Peyer's patch (tissue), 4 donors: ENCODE measurements at regions not wholly inside any gene's neighbourhood (a gene's known extent, or its start where the extent isn't known, plus 50 kb on each side); places are given as distances from the start of the nearest gene placed in this dataset.

Experiments
- CTCF ChIP-seq, 6 experiments: fragments of 450-650 bp in 4 of 6; fragments of 200-600 bp in 2 of 6; sonication (generic) in 1 of 6; IDR thresholded peaks; one replicate each; pipeline ENCODE4 v1.5.1; 2017 to 2019; ENCODE audit warnings: antibody characterized with exemption in 6 of 6, mild to moderate bottlenecking in 3 of 6, moderate library complexity in 1 of 6
- POLR2A ChIP-seq, 2 donors: fragments of 450-650 bp; IDR thresholded peaks; one replicate each; pipeline ENCODE4 v1.5.1; 2017; ENCODE audit warnings: antibody characterized with exemption in 2 of 2, mild to moderate bottlenecking in 2 of 2, moderate library complexity in 2 of 2

GRCh38 chr1:8198522-8198921, 119.4 kb upstream of the SLC45A1 start:
- TF ChIP-seq CTCF (IDR thresholded peaks at IDR 0.05) = no peak
- TF ChIP-seq POLR2A (IDR thresholded peaks at IDR 0.05) = no peak
